Ureter (tissue), 1 donor: ENCODE measurements at regions not wholly inside any gene's neighbourhood (a gene's known extent, or its start where the extent isn't known, plus 50 kb on each side); places are given as distances from the start of the nearest gene placed in this dataset.
"Not testable (repeated sequence)": the region's sequence is repeated elsewhere in the genome, so short reads cannot be mapped to it uniquely, and the experiment has no call there.

Experiments
- DNase-seq: peaks from one replicate; pipeline ENCODE4 v3.0.0-alpha.2; 2020; ENCODE audit warnings: low spot score
- donor health status: DM: yes; HTN: yes; CAD: no.

GRCh38 chr7:46934198-46934825, 647.6 kb downstream of the TNS3 start:
- DNase-seq: no peak

GRCh38 chr7:46933596-46933995, 648.3 kb downstream of the TNS3 start:
- no peak for DNase-seq

- peak; percentile 71 for DNase-seq
Measured at GRCh38 chr7:46932676-46933424, 649.1 kb downstream of the TNS3 start.

GRCh38 chr7:46932306-46932675, 649.6 kb downstream of the TNS3 start:
- DNase-seq: no peak

GRCh38 chr7:46930366-46930765, 651.5 kb downstream of the TNS3 start:
- no peak for DNase-seq

GRCh38 chr7:46929359-46929758, 652.6 kb downstream of the TNS3 start:
- DNase-seq: no peak

- no peak for DNase-seq
Measured at GRCh38 chr7:46928719-46929118, 653.2 kb downstream of the TNS3 start.

- no peak for DNase-seq
Measured at GRCh38 chr7:46927131-46927810, 654.6 kb downstream of the TNS3 start.

- no peak for DNase-seq
Measured at GRCh38 chr7:46916581-46916980, 665.3 kb downstream of the TNS3 start.

- no peak for DNase-seq
Measured at GRCh38 chr7:46912692-46913091, 669.2 kb downstream of the TNS3 start.

GRCh38 chr7:46909601-46910051, 672.3 kb downstream of the TNS3 start:
- no peak for DNase-seq

GRCh38 chr7:46908770-46909169, 673.1 kb downstream of the TNS3 start:
- no peak for DNase-seq

- not testable (repeated sequence) for DNase-seq
Measured at GRCh38 chr7:46904523-46904922, 677.4 kb downstream of the TNS3 start.

- no peak for DNase-seq
Measured at GRCh38 chr7:46902463-46902862, 679.4 kb downstream of the TNS3 start.

GRCh38 chr7:46900312-46901263, 681.3 kb downstream of the TNS3 start:
- no peak for DNase-seq

GRCh38 chr7:46897381-46897780, 684.5 kb downstream of the TNS3 start:
- no peak for DNase-seq

- DNase-seq: no peak
Measured at GRCh38 chr7:46886669-46887374, 695.1 kb downstream of the TNS3 start.

- no peak for DNase-seq
Measured at GRCh38 chr7:46885167-46885566, 696.7 kb downstream of the TNS3 start.

- no peak for DNase-seq
Measured at GRCh38 chr7:46881507-46882127, 700.3 kb downstream of the TNS3 start.

- DNase-seq: no peak
Measured at GRCh38 chr7:46880508-46881196, 701.3 kb downstream of the TNS3 start.
